ENCODE measurements at regions not wholly inside any gene's neighbourhood (a gene's known extent, or its start where the extent isn't known, plus 50 kb on each side); places are given as distances from the start of the nearest gene placed in this dataset.

DNA sequence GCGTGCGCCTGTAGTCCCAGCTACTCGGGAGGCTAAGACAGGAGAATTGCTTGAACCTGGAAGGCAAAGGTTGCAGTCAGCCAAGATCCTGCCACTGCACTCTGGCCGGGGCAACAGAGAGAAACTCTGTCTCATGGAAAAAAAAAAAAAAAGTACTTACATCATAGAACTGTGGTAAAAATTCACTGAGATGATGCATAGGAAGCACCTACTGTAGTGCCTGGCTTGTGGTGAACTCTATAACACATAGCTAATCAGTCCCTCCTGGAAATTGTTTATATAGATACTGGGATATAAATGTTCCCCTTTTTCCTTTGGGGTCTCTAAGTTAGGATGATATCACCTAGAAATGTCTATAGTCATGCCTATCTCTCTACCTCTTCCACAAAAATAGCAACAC, 89.7 kb upstream of the CPM start:
- TF ChIP-seq CTCF (IDR thresholded peaks at IDR 0.05 in 4 of 5, conservative IDR thresholded peaks at IDR 0.05 in 1 of 5) (no peak), POLR2A (IDR thresholded peaks at IDR 0.05) (no peak)
